Stimulated activated CD4-positive, alpha-beta T cell treated with anti-CD3 and anti-CD28 coated beads, Interleukin-15, amount 100 ng/mL, for 48 hours (primary cell): ENCODE measurements at regions not wholly inside any gene's neighbourhood (a gene's known extent, or its start where the extent isn't known, plus 50 kb on each side); places are given as distances from the start of the nearest gene placed in this dataset.
"Not testable (repeated sequence)": the region's sequence is repeated elsewhere in the genome, so short reads cannot be mapped to it uniquely, and the experiment has no call there.

Source experiments
- DNase-seq, 2 donors: peaks; one replicate each; pipeline ENCODE4 v3.0.0-alpha.2; 2020; ENCODE audit warnings: low read depth in 2 of 2

- DNase-seq = no peak
Observed at GRCh38 chr5:127133071-127133470, 59.8 kb upstream of the C5orf63 start.

GRCh38 chr5:127136908-127137307 is 63.6 kb upstream of the C5orf63 start:
- DNase-seq = no peak

- DNase-seq = no peak
Observed at GRCh38 chr5:127143722-127144121, 70.4 kb upstream of the C5orf63 start.

- no peak for DNase-seq
Observed at GRCh38 chr5:127153031-127153430, 79.7 kb upstream of the C5orf63 start.

GRCh38 chr5:127153521-127153920 is 80.2 kb upstream of the C5orf63 start:
- DNase-seq = no peak

- DNase-seq = no peak
Observed at GRCh38 chr5:127163750-127164149, 90.4 kb upstream of the C5orf63 start.

- DNase-seq = no peak
Observed at GRCh38 chr5:127170918-127171600, 97.8 kb upstream of the C5orf63 start.

GRCh38 chr5:127176769-127177168 is 103.5 kb upstream of the C5orf63 start:
- DNase-seq = no peak

- DNase-seq = not testable (repeated sequence)
Observed at GRCh38 chr5:127182631-127183030, 108.0 kb upstream of the MEGF10 start.

GRCh38 chr5:127183332-127183731 is 107.3 kb upstream of the MEGF10 start:
- DNase-seq = no peak

GRCh38 chr5:127184851-127185250 is 105.7 kb upstream of the MEGF10 start:
- DNase-seq = no peak

GRCh38 chr5:127186657-127187056 is 103.9 kb upstream of the MEGF10 start:
- DNase-seq = no peak

- no peak for DNase-seq
Observed at GRCh38 chr5:127187706-127188105, 102.9 kb upstream of the MEGF10 start.

- no peak for DNase-seq
Observed at GRCh38 chr5:127192150-127192549, 98.4 kb upstream of the MEGF10 start.

GRCh38 chr5:127192836-127193338 is 97.7 kb upstream of the MEGF10 start:
- DNase-seq = no peak

GRCh38 chr5:127196042-127196441 is 94.6 kb upstream of the MEGF10 start:
- DNase-seq = no peak

- not testable (repeated sequence) for DNase-seq
Observed at GRCh38 chr5:127197402-127198167, 93.0 kb upstream of the MEGF10 start.

GRCh38 chr5:127202738-127203137 is 87.9 kb upstream of the MEGF10 start:
- not testable (repeated sequence) for DNase-seq

- DNase-seq = no peak
Observed at GRCh38 chr5:127203818-127204217, 86.8 kb upstream of the MEGF10 start.

GRCh38 chr5:127205147-127205546 is 85.4 kb upstream of the MEGF10 start:
- DNase-seq = no peak

GRCh38 chr5:127206320-127207113 is 84.1 kb upstream of the MEGF10 start:
- DNase-seq = no peak

GRCh38 chr5:127210042-127210441 is 80.6 kb upstream of the MEGF10 start:
- DNase-seq = no peak
